HG03095 (cell line): ENCODE measurements at regions not wholly inside any gene's neighbourhood (a gene's known extent, or its start where the extent isn't known, plus 50 kb on each side); places are given as distances from the start of the nearest gene placed in this dataset.

Experiments
- ATAC-seq: cut with Tn5 transposase; IDR thresholded peaks from one replicate; pipeline ENCODE4 v1.9.1; 2021; ENCODE audit warnings: moderate library complexity; ENCODE audit not compliant: unreplicated experiment

GRCh38 chr1:221184131-221184794 lies 305.0 kb downstream of the HLX start:
- no peak for ATAC-seq

GRCh38 chr1:221187174-221187573 lies 307.9 kb downstream of the HLX start:
- ATAC-seq, result no peak

- no peak for ATAC-seq
These were observed 309.2 kb downstream of the HLX start for GRCh38 chr1:221188458-221188857.

DNA sequence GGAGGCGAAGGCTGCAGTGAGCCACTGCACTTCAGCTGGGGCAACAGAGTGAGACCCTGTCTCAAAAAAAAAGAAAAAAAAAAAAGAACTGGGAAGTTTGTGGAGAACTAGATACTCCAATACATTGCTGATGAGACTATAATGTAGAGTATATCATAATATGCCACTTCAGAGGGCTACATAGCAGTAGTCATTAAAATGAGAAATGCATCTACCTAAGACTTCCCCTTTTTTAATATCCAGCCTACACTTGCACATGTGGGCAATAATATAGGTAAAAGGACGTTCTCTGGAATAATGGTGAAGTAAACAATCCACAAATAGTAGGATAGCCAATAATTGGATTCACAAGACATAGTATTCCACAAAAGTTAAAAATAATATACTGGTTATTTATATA lies 311.0 kb downstream of the HLX start:
- no peak for ATAC-seq

DNA sequence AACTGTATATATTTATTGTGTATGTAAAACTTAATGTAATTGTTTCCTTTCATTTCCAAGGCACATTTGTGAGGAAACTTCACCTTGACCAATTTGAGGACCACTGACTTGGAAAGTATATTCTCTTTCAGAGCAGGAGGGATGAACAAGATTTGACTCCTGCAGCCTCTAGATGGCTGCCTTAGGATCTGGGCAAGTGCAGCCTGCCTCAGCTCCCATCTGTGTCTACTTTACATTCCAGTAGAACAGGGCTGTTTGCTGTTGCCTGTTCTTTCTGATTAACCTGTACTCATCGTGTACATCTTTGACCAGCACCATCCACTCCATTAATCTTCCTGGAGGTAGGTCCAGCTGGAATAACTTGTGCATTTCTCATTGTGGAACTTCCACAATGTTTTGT lies 312.8 kb downstream of the HLX start:
- no peak for ATAC-seq

GRCh38 chr1:221200464-221200863 lies 321.2 kb downstream of the HLX start:
- ATAC-seq, result no peak

DNA sequence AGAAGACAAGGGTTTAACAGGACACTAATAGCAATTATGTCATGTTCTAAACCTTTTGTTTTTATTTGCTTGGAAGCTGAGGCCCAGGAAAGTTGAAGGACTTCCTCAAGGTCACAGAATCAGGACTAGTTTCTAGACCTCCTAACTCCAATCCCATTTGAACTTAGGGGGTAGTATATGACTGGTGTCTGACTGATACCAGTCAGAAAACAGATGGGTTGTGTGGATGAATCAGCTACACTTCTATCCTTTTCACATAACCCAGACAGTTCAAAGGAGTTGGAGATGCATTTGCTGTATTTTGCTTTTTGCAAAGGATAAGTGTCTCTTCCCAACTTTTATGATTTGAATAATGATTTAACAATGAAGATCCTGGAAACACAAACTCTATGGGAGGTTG lies 322.5 kb downstream of the HLX start:
- no peak for ATAC-seq

- ATAC-seq, result peak; percentile 72
These were observed 324.2 kb downstream of the HLX start for GRCh38 chr1:221203224-221204054.

GRCh38 chr1:221204055-221204833 lies 325.0 kb downstream of the HLX start:
- ATAC-seq, result no peak

DNA sequence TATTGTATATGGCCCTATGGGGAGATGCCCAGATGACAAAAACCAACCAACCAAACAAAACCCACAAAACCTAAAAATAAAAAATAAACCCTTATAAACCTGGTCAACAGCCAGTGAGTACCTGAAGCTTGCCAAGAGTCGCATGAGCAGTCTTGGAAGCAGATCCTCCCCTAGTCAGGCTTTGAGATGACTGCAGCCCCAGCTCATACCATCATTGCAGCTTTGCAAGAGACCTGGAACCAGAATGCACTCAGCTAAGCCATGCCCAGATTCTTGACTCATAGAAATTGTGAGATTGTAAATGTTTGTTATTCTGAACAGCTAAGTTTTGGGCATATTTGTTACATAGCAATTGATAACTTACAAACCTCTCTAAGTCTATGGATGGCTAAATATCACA lies 326.8 kb downstream of the HLX start:
- ATAC-seq, result no peak

- no peak for ATAC-seq
These were observed 333.7 kb downstream of the HLX start for GRCh38 chr1:221212926-221213325.

GRCh38 chr1:221217029-221217428 lies 337.8 kb downstream of the HLX start:
- ATAC-seq, result no peak

DNA sequence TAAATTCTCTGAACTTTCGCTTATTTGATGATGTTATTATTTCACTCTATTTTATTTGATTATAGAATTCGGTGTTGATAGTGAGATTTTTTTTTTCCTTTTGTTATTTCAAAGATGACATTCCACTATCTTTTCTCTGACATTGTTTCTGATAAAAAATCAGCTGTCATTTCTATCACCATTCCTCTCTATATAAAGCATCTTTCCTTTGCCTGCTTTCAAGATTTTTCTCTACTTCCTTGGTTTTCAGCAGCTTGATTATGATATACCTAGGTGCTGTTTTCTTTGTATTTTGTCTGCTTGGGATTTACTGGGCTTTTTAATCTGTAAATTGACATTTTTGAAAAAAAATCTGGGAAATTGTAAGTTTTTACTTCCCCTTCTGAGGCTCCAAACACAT lies 344.0 kb downstream of the HLX start:
- ATAC-seq, result no peak

- no peak for ATAC-seq
These were observed 348.2 kb downstream of the HLX start for GRCh38 chr1:221227460-221227859.

- no peak for ATAC-seq
These were observed 348.7 kb downstream of the HLX start for GRCh38 chr1:221227872-221228337.

GRCh38 chr1:221228594-221228993 lies 349.4 kb downstream of the HLX start:
- ATAC-seq, result no peak

- no peak for ATAC-seq
These were observed 351.4 kb downstream of the HLX start for GRCh38 chr1:221230605-221231004.

DNA sequence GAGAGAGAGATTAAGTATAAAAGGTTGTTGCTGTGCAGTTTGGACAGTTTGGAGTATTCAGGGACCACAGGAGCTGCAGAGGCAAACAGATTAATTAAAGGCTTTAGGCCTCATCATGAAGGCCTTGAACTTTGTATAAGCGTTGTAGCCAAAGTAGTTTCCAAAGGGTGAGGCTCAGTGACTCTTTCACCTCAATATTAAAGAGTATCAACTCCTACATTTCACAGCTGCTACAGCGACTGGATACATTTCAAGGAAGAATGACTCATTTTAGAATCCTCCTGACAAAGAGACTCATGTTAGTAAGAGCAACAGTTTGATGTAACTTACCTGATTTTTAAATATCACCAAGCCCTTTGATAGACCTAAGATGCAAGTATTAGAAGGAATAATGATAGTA lies 355.5 kb downstream of the HLX start:
- ATAC-seq, result no peak

GRCh38 chr1:221237587-221237986 lies 358.3 kb downstream of the HLX start:
- no peak for ATAC-seq

DNA sequence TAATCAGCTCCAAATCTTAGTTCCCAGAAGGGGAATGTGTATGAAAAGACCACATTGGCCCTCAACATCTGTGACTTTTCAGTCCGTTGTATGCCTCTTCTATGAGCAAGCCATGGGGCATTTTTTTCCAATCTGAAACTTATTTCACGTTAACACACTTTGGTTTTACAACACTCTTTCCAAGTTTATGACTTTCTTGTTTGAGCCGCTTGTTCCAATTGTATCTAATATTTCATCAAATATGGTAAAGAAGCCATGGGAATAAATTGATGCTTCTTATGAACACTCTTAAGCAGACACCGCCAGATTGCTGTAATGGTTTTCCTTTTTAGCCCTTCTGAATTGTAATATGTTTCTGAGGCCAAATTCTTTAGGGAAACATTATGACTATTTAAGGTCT lies 359.9 kb downstream of the HLX start:
- ATAC-seq, result no peak

GRCh38 chr1:221239792-221240191 lies 360.5 kb downstream of the HLX start:
- no peak for ATAC-seq

- no peak for ATAC-seq
These were observed 361.4 kb downstream of the HLX start for GRCh38 chr1:221240690-221241089.
